ENCODE measurements at regions not wholly inside any gene's neighbourhood (a gene's known extent, or its start where the extent isn't known, plus 50 kb on each side); places are given as distances from the start of the nearest gene placed in this dataset.
"Not testable (repeated sequence)": the region's sequence is repeated elsewhere in the genome, so short reads cannot be mapped to it uniquely, and the experiment has no call there.

DNA sequence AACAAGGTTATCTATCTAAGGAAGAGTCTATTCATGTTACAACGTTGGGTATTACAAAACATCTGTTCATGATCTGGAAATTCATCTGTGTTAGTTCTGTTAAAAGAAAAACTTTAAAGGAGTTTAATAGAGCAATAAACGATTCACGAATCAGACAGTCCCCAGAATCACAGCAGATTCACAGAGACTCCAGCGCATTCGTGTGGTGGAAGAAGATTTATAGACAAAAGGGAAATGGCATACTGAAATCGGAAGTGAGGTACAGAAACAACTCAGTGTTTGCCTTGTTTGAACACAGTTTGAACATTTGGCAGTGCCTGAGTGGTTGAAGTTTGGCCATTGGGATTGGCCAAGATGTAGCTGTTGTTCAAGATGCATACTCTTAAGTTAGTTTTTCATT lies 178.8 kb downstream of the CWH43 start:
- not testable (repeated sequence) for TF ChIP-seq POLR2A (IDR thresholded peaks at IDR 0.05)
- TF ChIP-seq, protein P1, sequence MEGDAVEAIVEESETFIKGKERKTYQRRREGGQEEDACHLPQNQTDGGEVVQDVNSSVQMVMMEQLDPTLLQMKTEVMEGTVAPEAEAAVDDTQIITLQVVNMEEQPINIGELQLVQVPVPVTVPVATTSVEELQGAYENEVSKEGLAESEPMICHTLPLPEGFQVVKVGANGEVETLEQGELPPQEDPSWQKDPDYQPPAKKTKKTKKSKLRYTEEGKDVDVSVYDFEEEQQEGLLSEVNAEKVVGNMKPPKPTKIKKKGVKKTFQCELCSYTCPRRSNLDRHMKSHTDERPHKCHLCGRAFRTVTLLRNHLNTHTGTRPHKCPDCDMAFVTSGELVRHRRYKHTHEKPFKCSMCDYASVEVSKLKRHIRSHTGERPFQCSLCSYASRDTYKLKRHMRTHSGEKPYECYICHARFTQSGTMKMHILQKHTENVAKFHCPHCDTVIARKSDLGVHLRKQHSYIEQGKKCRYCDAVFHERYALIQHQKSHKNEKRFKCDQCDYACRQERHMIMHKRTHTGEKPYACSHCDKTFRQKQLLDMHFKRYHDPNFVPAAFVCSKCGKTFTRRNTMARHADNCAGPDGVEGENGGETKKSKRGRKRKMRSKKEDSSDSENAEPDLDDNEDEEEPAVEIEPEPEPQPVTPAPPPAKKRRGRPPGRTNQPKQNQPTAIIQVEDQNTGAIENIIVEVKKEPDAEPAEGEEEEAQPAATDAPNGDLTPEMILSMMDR (IDR thresholded peaks at IDR 0.05): not testable (repeated sequence)
